Adrenal gland (tissue), 5 donors: ENCODE measurements at regions not wholly inside any gene's neighbourhood (a gene's known extent, or its start where the extent isn't known, plus 50 kb on each side); places are given as distances from the start of the nearest gene placed in this dataset.

Experiments
- CTCF ChIP-seq, 6 experiments: fragments of 450-650 bp in 4 of 6; fragments of 200-600 bp in 2 of 6; sonication (generic) in 1 of 6; IDR thresholded peaks; 1 replicate in 5 of 6; 2 replicates in 1 of 6; pipeline versions ENCODE4 v1.5.1 to v1.8.0; 2016 to 2021; ENCODE audit warnings: antibody characterized with exemption in 6 of 6, mild to moderate bottlenecking in 2 of 6, moderate library complexity in 1 of 6
- POLR2A ChIP-seq, 2 donors: fragments of 450-650 bp; IDR thresholded peaks; one replicate each; pipeline ENCODE4 v1.6.1; 2017; ENCODE audit warnings: antibody characterized with exemption in 2 of 2, mild to moderate bottlenecking in 2 of 2, moderate library complexity in 1 of 2
- donor health status: DM: no; HTN: no; CAD: no.

DNA sequence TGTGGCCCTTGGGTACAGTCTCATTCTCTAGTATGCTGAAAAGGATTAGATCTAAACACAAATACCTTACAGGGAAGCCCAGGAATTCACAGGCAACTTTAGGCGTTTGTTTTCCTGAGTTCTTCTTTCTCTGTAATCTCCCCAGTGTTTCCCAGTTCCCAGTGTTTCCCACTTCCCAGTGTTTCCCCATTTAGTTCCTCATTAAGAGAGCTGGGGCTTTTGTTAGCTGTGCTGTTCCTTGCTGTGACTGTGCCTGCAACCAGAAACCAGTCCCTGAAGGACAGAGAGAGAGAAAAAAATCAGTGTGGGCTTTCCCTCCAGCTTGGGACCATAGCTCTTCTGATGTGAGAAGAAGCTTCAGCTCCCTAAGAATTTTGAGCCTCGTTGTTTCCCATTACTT, 802.9 kb upstream of the COBL start:
- no peak for TF ChIP-seq CTCF (IDR thresholded peaks at IDR 0.05)
- no peak for TF ChIP-seq POLR2A (IDR thresholded peaks at IDR 0.05)
